CD14-positive monocyte (primary cell): ENCODE measurements at regions not wholly inside any gene's neighbourhood (a gene's known extent, or its start where the extent isn't known, plus 50 kb on each side); places are given as distances from the start of the nearest gene placed in this dataset.
"Not testable (repeated sequence)": the region's sequence is repeated elsewhere in the genome, so short reads cannot be mapped to it uniquely, and the experiment has no call there.

Experiments used
- DNase-seq, 3 donors: peaks; one replicate each; pipeline ENCODE4 v3.0.0-alpha.2; 2011 to 2022
- H2AFZ ChIP-seq: 2 replicates; pipeline ENCODE4 v1.6.0; 2012; ENCODE audit warnings: mild to moderate bottlenecking, low read depth, low read length, inconsistent platforms; ENCODE audit not compliant: insufficient read depth, poor library complexity, severe bottlenecking
- H3K27ac ChIP-seq, 2 donors: 1 replicate in 1 of 2; 2 replicates in 1 of 2; pipeline ENCODE4 v1.5.1; 2012 to 2013; ENCODE audit warnings: low read length in 2 of 2, control low read depth in 1 of 2, inconsistent platforms in 1 of 2, low read depth in 1 of 2, mild to moderate bottlenecking in 1 of 2
- H3K27me3 ChIP-seq, 2 donors: one replicate each; pipeline versions ENCODE4 v1.6.0 to v1.6.1; 2011 to 2013; ENCODE audit warnings: low read length in 2 of 2; ENCODE audit not compliant: control insufficient read depth in 2 of 2, insufficient read depth in 2 of 2
- H3K36me3 ChIP-seq, 2 donors: replicated peaks in 1 of 2; 1 replicate in 1 of 2; 2 replicates in 1 of 2; pipeline versions ENCODE4 v1.5.1 to v1.6.1; 2012 to 2013; ENCODE audit warnings: low read length in 2 of 2, control low read depth in 1 of 2, inconsistent platforms in 1 of 2, mild to moderate bottlenecking in 1 of 2; ENCODE audit not compliant: insufficient read depth in 2 of 2, control insufficient read depth in 1 of 2
- H3K4me1 ChIP-seq, 2 donors: 1 replicate in 1 of 2; 2 replicates in 1 of 2; pipeline versions ENCODE4 v1.5.1 to v1.6.1; 2012 to 2013; ENCODE audit warnings: low read length in 2 of 2, control low read depth in 1 of 2, inconsistent platforms in 1 of 2, mild to moderate bottlenecking in 1 of 2, moderate library complexity in 1 of 2; ENCODE audit not compliant: insufficient read depth in 2 of 2, control insufficient read depth in 1 of 2
- H3K4me2 ChIP-seq: replicated peaks from 2 replicates; pipeline ENCODE3; 2012; ENCODE audit warnings: low read length, moderate library complexity, mild to moderate bottlenecking; ENCODE audit not compliant: poor library complexity, severe bottlenecking; ENCODE audit errors: extremely low read depth
- H3K4me3 ChIP-seq, 3 experiments: fragments of 200-600 bp in 1 of 3; sonication (generic) in 1 of 3; replicated peaks in 1 of 3; 1 replicate in 2 of 3; 2 replicates in 1 of 3; pipeline ENCODE4 v1.5.1; 2011 to 2013; ENCODE audit warnings: low read length in 3 of 3, mild to moderate bottlenecking in 3 of 3, control low read depth in 2 of 3, low read depth in 2 of 3, inconsistent platforms in 1 of 3, moderate library complexity in 1 of 3
- H3K79me2 ChIP-seq: 2 replicates; pipeline ENCODE4 v1.6.0; 2012; ENCODE audit warnings: mild to moderate bottlenecking, control low read depth, inconsistent platforms, low read length, moderate library complexity; ENCODE audit not compliant: insufficient read depth
- H3K9ac ChIP-seq: 2 replicates; pipeline ENCODE4 v1.6.0; 2017; ENCODE audit warnings: low read length, mild to moderate bottlenecking; ENCODE audit not compliant: insufficient read depth, poor library complexity, severe bottlenecking
- H3K9me3 ChIP-seq, 2 donors: replicated peaks in 1 of 2; 1 replicate in 1 of 2; 2 replicates in 1 of 2; pipeline versions ENCODE4 v1.5.1 to v1.6.1; 2012 to 2013; ENCODE audit warnings: low read length in 2 of 2, control low read depth in 1 of 2; ENCODE audit not compliant: control insufficient read depth in 1 of 2, insufficient read depth in 1 of 2
- H4K20me1 ChIP-seq: 2 replicates; pipeline ENCODE4 v1.6.0; 2012; ENCODE audit warnings: mild to moderate bottlenecking, low read length, control low read depth, moderate library complexity; ENCODE audit not compliant: insufficient read depth
- H3K27ac Mint-ChIP-seq, 7 donors: one replicate each; pipeline ENCODE4 v1.8.0; 2020; ENCODE audit warnings: mild to moderate bottlenecking in 7 of 7, mixed read lengths in 7 of 7, moderate library complexity in 6 of 7, inconsistent platforms in 2 of 7
- H3K27me3 Mint-ChIP-seq, 3 donors: one replicate each; pipeline ENCODE4 v1.8.0; 2021 to 2022; ENCODE audit warnings: low read depth in 3 of 3, mild to moderate bottlenecking in 3 of 3, mixed read lengths in 3 of 3, moderate library complexity in 3 of 3, inconsistent platforms in 1 of 3
- H3K36me3 Mint-ChIP-seq, 2 donors: one replicate each; pipeline ENCODE4 v1.8.0; 2020; ENCODE audit warnings: mixed read lengths in 2 of 2, inconsistent platforms in 1 of 2, mild to moderate bottlenecking in 1 of 2
- H3K4me1 Mint-ChIP-seq: one replicate; pipeline ENCODE4 v1.8.0; 2020; ENCODE audit warnings: mild to moderate bottlenecking, mixed read lengths
- H3K4me3 Mint-ChIP-seq, 2 donors: one replicate each; pipeline ENCODE4 v1.8.0; 2020; ENCODE audit warnings: mild to moderate bottlenecking in 2 of 2, mixed read lengths in 2 of 2, moderate library complexity in 1 of 2
- H3K9me3 Mint-ChIP-seq, 7 donors: one replicate each; pipeline ENCODE4 v1.8.0; 2020 to 2022; ENCODE audit warnings: mixed read lengths in 7 of 7, mild to moderate bottlenecking in 6 of 7, moderate library complexity in 6 of 7, inconsistent platforms in 2 of 7
- CTCF ChIP-seq: fragments of 200-600 bp; IDR thresholded peaks from one replicate; pipeline ENCODE4 v1.8.0; 2022; ENCODE audit warnings: antibody characterized with exemption, mild to moderate bottlenecking
- WGBS: methylation state at CpG from one replicate; pipeline ENCODE4 v1.1.5; 2013; ENCODE audit warnings: missing lambda C conversion rate; ENCODE audit not compliant: insufficient coverage; 5-methylcytosine and 5-hydroxymethylcytosine counted together
- intact Hi-C, 2 donors: fragments of 100-400 bp; cut with micrococcal nuclease; formaldehyde crosslinking; loops; one replicate each; pipeline versions ENCODE4 v1.15.0 to v1.15.1; 2023

- 93% methylated on average over 3 of the region's 3 CpGs for WGBS
- intact Hi-C loops: no loop called here
- no peak overlapping the region for H3K4me3 Mint-ChIP-seq
These were observed 85.5 kb upstream of the ACSL1 start for GRCh38 chr4:184911310-184911709.

GRCh38 chr4:184913356-184914143 is 87.8 kb upstream of the ACSL1 start:
- peaks cover 0 to 4% (median 0%) of the 10 kb centered on the region in 3 donors for H3K27me3 Mint-ChIP-seq
- no peak overlapping the region for H3K4me3 ChIP-seq
- intact Hi-C loops: no loop called here
- H3K4me3 Mint-ChIP-seq: peak overlapping the region in 1 of 2 donors; percentile 17
- no peaks in the 10 kb centered on the region for H4K20me1 ChIP-seq
- H3K9me3 ChIP-seq: peaks cover 30% of the 10 kb centered on the region in 2 donors
- no peaks in the 10 kb centered on the region for H3K4me1 Mint-ChIP-seq
- H3K9ac ChIP-seq: no peak overlapping the region
- no peaks in the 10 kb centered on the region for H3K36me3 ChIP-seq
- H3K27ac ChIP-seq: no peak overlapping the region
- whole genome bisulfite sequencing: 100% methylated on average over 1 of the region's 1 CpG
- H2AFZ ChIP-seq: no peak overlapping the region
- peaks cover 40 to 54% (median 48%) of the 10 kb centered on the region in 7 donors for H3K9me3 Mint-ChIP-seq
- H3K79me2 ChIP-seq: no peaks in the 10 kb centered on the region
- H3K4me2 ChIP-seq: no peak overlapping the region
- no peaks in the 10 kb centered on the region for H3K27me3 ChIP-seq
- DNase-seq: no peak
- H3K36me3 Mint-ChIP-seq: peaks cover 0 to 6% of the 10 kb centered on the region in 2 donors
- no peak overlapping the region for H3K27ac Mint-ChIP-seq
- TF ChIP-seq CTCF: no peak
- no peaks in the 10 kb centered on the region for H3K4me1 ChIP-seq

More at GRCh38 chr4:184911310-184911709, 85.5 kb upstream of the ACSL1 start:
- peaks cover 5 to 9% of the 10 kb centered on the region in 2 donors for H3K4me1 ChIP-seq
- H3K27ac ChIP-seq: no peak overlapping the region
- no peak for DNase-seq
- no peak for TF ChIP-seq CTCF
- Mint-ChIP-seq H3K36me3 (peaks cover 0 to 6% of the 10 kb centered on the region in 2 donors), H3K27me3 (peaks cover 0 to 4% (median 2%) of the 10 kb centered on the region in 3 donors), H3K9me3 (peaks cover 32 to 48% (median 40%) of the 10 kb centered on the region in 7 donors), H3K27ac (no peak overlapping the region), H3K4me1 (peaks cover 13% of the 10 kb centered on the region)
- H3K9me3 ChIP-seq: peaks cover 30% of the 10 kb centered on the region in 2 donors
- no peaks in the 10 kb centered on the region for H3K27me3 ChIP-seq
- H3K79me2 ChIP-seq: no peaks in the 10 kb centered on the region
- H3K4me2 ChIP-seq: no peak overlapping the region
- H3K9ac ChIP-seq: no peak overlapping the region
- no peak overlapping the region for H3K4me3 ChIP-seq
- H3K36me3 ChIP-seq: no peaks in the 10 kb centered on the region
- H4K20me1 ChIP-seq: no peaks in the 10 kb centered on the region
- no peak overlapping the region for H2AFZ ChIP-seq

GRCh38 chr4:184918799-184919198 is 93.0 kb upstream of the ACSL1 start:
- H3K9ac ChIP-seq, H3K4me1 Mint-ChIP-seq, H3K4me2 ChIP-seq, H3K27me3 ChIP-seq, H3K79me2 ChIP-seq, H2AFZ ChIP-seq, H3K36me3 ChIP-seq, H3K4me1 ChIP-seq, H3K27me3 Mint-ChIP-seq, intact Hi-C loops, H3K4me3 ChIP-seq, H4K20me1 ChIP-seq, H3K36me3 Mint-ChIP-seq, H3K4me3 Mint-ChIP-seq, H3K27ac ChIP-seq: not testable (repeated sequence)
- peak overlapping the region in 1 of 7 donors; percentile 50 for H3K27ac Mint-ChIP-seq
- H3K9me3 ChIP-seq: peaks cover 6 to 16% of the 10 kb centered on the region in 2 donors
- peaks cover 24 to 41% (median 32%) of the 10 kb centered on the region in 7 donors for H3K9me3 Mint-ChIP-seq
- peak in 1 of 3 donors; percentile 26 for DNase-seq
- no CpG with 5 or more reads among the region's 3 CpGs for WGBS
